ENCODE measurements at regions not wholly inside any gene's neighbourhood (a gene's known extent, or its start where the extent isn't known, plus 50 kb on each side); places are given as distances from the start of the nearest gene placed in this dataset.

DNA sequence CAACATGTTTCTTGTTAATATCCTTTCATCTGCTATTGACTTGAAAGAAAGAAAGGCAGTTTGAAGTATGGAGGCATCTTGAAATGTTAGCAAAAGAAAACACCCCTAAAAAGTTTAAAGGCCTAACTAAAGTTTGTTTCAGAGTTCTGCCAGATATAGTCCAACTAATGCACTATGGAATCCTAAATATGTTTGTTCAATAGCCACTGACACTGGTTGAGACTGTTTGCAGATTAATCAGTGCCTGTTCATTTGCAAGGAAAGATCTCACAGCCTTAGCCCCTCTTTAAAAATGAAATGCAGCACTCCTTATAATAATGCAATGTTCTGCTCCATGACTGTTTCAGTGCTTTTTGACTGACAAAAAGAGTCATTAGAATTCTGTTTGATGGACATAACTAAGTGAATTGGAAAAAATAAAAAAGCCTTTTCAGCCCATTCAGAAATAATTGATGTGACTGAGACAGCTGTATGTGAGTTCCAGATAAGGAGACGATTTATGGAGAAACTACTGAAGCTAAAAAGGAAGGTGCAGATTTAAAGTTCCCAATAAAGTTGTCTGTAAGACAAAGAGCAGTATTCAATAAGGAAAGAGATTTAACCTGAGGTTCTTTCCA lies 192.0 kb downstream of the PCDH7 start:
- Histone ChIP-seq H3K36me3 (no peaks in the 10 kb centered on the region), H3K27ac (no peak overlapping the region), H3K4me1 (no peaks in the 10 kb centered on the region), H3K4me3 (no peak overlapping the region), H3K27me3 (no peaks in the 10 kb centered on the region), H3K9me3 (no peaks in the 10 kb centered on the region)
- DNase-seq, result no peak
- WGBS (ENCODE audit: insufficient coverage, low coverage, low lambda C conversion rate, missing lambda C conversion rate), result 0% methylated on average over 1 of the region's 1 CpG
- intact Hi-C loops (cut with DNase I), result no loop called here
- no peak for TF ChIP-seq POLR2A (IDR thresholded peaks at IDR 0.05)
- TF ChIP-seq, protein P1, sequence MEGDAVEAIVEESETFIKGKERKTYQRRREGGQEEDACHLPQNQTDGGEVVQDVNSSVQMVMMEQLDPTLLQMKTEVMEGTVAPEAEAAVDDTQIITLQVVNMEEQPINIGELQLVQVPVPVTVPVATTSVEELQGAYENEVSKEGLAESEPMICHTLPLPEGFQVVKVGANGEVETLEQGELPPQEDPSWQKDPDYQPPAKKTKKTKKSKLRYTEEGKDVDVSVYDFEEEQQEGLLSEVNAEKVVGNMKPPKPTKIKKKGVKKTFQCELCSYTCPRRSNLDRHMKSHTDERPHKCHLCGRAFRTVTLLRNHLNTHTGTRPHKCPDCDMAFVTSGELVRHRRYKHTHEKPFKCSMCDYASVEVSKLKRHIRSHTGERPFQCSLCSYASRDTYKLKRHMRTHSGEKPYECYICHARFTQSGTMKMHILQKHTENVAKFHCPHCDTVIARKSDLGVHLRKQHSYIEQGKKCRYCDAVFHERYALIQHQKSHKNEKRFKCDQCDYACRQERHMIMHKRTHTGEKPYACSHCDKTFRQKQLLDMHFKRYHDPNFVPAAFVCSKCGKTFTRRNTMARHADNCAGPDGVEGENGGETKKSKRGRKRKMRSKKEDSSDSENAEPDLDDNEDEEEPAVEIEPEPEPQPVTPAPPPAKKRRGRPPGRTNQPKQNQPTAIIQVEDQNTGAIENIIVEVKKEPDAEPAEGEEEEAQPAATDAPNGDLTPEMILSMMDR (IDR thresholded peaks at IDR 0.05), result no peak
- no peak for ATAC-seq

GRCh38 chr4:30916337-30917274 lies 196.4 kb downstream of the PCDH7 start:
- intact Hi-C loops (cut with DNase I), result no loop called here
- Histone ChIP-seq H3K27ac (no peak overlapping the region), H3K9me3 (no peaks in the 10 kb centered on the region), H3K4me1 (no peaks in the 10 kb centered on the region), H3K27me3 (no peaks in the 10 kb centered on the region), H3K4me3 (no peak overlapping the region), H3K36me3 (no peaks in the 10 kb centered on the region)
- DNase-seq, result no peak
- WGBS (ENCODE audit: insufficient coverage, low coverage, low lambda C conversion rate, missing lambda C conversion rate), result 55% methylated on average over 5 of the region's 5 CpGs
- TF ChIP-seq, protein P1 (IDR thresholded peaks at IDR 0.05), result no peak
- no peak for TF ChIP-seq POLR2A (IDR thresholded peaks at IDR 0.05)
- no peak for ATAC-seq

DNA sequence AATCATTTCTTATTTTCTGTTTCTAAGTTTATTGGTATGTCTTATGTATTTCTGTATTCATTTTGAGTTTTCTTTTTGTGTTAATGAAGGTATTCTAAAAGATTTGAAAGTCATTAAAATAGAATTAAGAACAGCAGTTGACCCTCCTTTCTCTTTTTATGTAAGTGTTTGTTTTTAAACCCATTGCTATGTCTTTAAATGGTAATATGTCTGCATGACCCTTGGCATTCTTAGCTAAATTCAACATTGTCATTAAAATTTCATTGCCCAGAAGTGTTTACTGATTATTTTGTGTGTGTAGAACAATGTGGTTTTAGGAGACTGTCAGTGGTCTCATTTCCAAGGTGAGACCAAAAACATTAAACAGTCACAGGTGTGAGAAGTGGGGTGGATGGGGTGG lies 197.8 kb downstream of the PCDH7 start:
- intact Hi-C loops (cut with DNase I), result no loop called here
- no peak for ATAC-seq
- H3K27ac ChIP-seq, result no peak overlapping the region
- H3K36me3 ChIP-seq, result no peaks in the 10 kb centered on the region
- H3K27me3 ChIP-seq, result no peaks in the 10 kb centered on the region
- no peaks in the 10 kb centered on the region for H3K9me3 ChIP-seq
- no peak for DNase-seq
- no peaks in the 10 kb centered on the region for H3K4me1 ChIP-seq
- TF ChIP-seq POLR2A (IDR thresholded peaks at IDR 0.05), result no peak
- TF ChIP-seq, protein P1 (IDR thresholded peaks at IDR 0.05), result no peak
- no peak overlapping the region for H3K4me3 ChIP-seq

DNA sequence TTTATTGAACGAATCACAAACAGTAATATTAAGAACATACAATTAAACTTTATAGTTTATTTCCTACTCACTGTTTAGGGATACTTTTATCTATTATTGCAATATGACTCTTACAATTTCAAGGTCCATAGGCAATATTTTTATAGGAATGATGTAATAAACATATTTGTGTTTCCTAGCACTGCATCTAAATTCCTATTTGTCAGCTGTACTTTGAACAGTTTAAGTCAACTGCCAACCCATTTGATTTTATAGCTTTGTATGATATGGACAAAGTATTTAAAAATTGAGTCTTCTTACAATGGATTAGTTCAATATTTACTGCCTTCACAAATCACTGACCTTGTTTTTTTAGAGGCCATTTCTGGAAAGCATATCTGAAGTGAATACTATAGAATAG lies 199.3 kb downstream of the PCDH7 start:
- no peak overlapping the region for H3K27ac ChIP-seq
- WGBS (ENCODE audit: insufficient coverage, low coverage, low lambda C conversion rate, missing lambda C conversion rate), result 10% methylated on average over 1 of the region's 1 CpG
- no peaks in the 10 kb centered on the region for H3K27me3 ChIP-seq
- intact Hi-C loops (cut with DNase I), result no loop called here
- H3K4me3 ChIP-seq, result no peak overlapping the region
- no peak for TF ChIP-seq POLR2A (IDR thresholded peaks at IDR 0.05)
- TF ChIP-seq, protein P1 (IDR thresholded peaks at IDR 0.05), result no peak
- H3K4me1 ChIP-seq, result no peaks in the 10 kb centered on the region
- no peak for ATAC-seq
- no peaks in the 10 kb centered on the region for H3K36me3 ChIP-seq
- no peak for DNase-seq
- no peaks in the 10 kb centered on the region for H3K9me3 ChIP-seq

All from right lobe of liver (tissue), 6 donors.